GM23338 (cell line): ENCODE measurements at regions not wholly inside any gene's neighbourhood (a gene's known extent, or its start where the extent isn't known, plus 50 kb on each side); places are given as distances from the start of the nearest gene placed in this dataset.

Experiments
- CREB1 ChIP-seq: fragments of 250-450 bp; sonication (Bioruptor Pico); IDR thresholded peaks from 2 replicates; pipeline ENCODE4 v1.5.0; 2020; ENCODE audit warnings: low read depth, mild to moderate bottlenecking, moderate library complexity
- CTCF ChIP-seq, 2 experiments: fragments of 200-600 bp in 1 of 2; sonication (generic) in 1 of 2; conservative IDR thresholded peaks; 2 replicates each; pipeline versions ENCODE4 v1.5.1 to v1.6.1; 2016 to 2017; ENCODE audit warnings: antibody characterized with exemption in 2 of 2, low read depth in 2 of 2, mild to moderate bottlenecking in 2 of 2, moderate library complexity in 1 of 2
- ETS1 ChIP-seq: IDR thresholded peaks from 2 replicates; pipeline ENCODE4 v1.6.1; 2016; ENCODE audit warnings: antibody characterized with exemption
- EZH2phosphoT487 ChIP-seq: fragments of 200-600 bp; sonication (generic); IDR thresholded peaks from one replicate; pipeline ENCODE4 v1.8.1; 2018; ENCODE audit warnings: antibody characterized with exemption; ENCODE audit not compliant: unreplicated experiment
- NANOG ChIP-seq: IDR thresholded peaks from 2 replicates; pipeline ENCODE4 v1.6.1; 2016; ENCODE audit warnings: antibody characterized with exemption, borderline replicate concordance
- STAT1 ChIP-seq: IDR thresholded peaks from one replicate; pipeline ENCODE4 v1.6.1; 2016; ENCODE audit warnings: antibody characterized with exemption; ENCODE audit not compliant: unreplicated experiment
- ZNF331 ChIP-seq: fragments of 250-450 bp; sonication (Bioruptor Pico); IDR thresholded peaks from 2 replicates; pipeline ENCODE4 v1.5.0; 2020; ENCODE audit warnings: low read depth, mild to moderate bottlenecking, moderate library complexity
- ZNF462 ChIP-seq: fragments of 250-450 bp; sonication (Bioruptor Pico); IDR thresholded peaks from 2 replicates; pipeline ENCODE4 v1.5.0; 2020; ENCODE audit warnings: mild to moderate bottlenecking, moderate library complexity

GRCh38 chr15:39132954-39133600, 447.8 kb upstream of the THBS1 start (continued):
- TF ChIP-seq ZNF462 (CRISPR knock-in tag) (no peak), ZNF331 (CRISPR knock-in tag) (no peak), STAT1 (no peak), EZH2phosphoT487 (no peak), NANOG (no peak), CREB1 (CRISPR knock-in tag) (no peak), ETS1 (no peak), CTCF (conservative IDR thresholded peaks at IDR 0.05; ENCODE audit: low read depth in 2 of 2) (no peak)
